ENCODE measurements at regions not wholly inside any gene's neighbourhood (a gene's known extent, or its start where the extent isn't known, plus 50 kb on each side); places are given as distances from the start of the nearest gene placed in this dataset.

DNA sequence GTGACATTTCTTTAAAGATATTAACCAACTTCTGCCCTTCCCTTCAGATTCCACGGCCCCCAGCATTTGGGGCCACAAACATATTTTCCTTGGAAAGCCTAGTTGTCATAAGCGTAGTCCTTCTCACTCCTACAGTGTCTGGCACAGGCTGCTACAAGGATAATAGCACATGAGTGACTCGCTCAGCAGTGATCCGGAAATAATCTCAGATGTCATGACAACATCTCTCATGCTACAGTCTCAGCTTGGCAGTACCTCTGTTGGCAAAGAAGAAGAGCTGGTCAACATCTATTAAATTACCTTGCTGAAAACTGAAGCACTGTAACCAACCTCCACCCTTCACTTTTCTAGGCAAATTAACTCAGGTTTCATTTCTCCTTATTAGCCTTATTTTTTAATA, 351.7 kb downstream of the RAD51AP2 start:
- CTCF ChIA-PET = no interaction called here
- Histone ChIP-seq H3K27ac (ENCODE audit: low read length) (no peak overlapping the region), H3K9me3 (ENCODE audit: control insufficient read depth, insufficient read depth, low read depth, low read length) (no peaks in the 10 kb centered on the region), H3K4me1 (ENCODE audit: control insufficient read depth, insufficient read depth, low read length) (no peaks in the 10 kb centered on the region), H3K27me3 (ENCODE audit: control insufficient read depth, insufficient read depth, low read length) (no peaks in the 10 kb centered on the region), H3K4me3 (ENCODE audit: low read depth in 2 of 2, low read length in 2 of 2) (no peak overlapping the region), H3K36me3 (ENCODE audit: control insufficient read depth, insufficient read depth, low read length) (no peaks in the 10 kb centered on the region)
- in situ Hi-C loops (cut with HindIII; ENCODE audit: low pct_unique_long_range_greater_than_20kb, low sequenced_read_pairs) = no loop called here
- TF ChIP-seq, protein P1, sequence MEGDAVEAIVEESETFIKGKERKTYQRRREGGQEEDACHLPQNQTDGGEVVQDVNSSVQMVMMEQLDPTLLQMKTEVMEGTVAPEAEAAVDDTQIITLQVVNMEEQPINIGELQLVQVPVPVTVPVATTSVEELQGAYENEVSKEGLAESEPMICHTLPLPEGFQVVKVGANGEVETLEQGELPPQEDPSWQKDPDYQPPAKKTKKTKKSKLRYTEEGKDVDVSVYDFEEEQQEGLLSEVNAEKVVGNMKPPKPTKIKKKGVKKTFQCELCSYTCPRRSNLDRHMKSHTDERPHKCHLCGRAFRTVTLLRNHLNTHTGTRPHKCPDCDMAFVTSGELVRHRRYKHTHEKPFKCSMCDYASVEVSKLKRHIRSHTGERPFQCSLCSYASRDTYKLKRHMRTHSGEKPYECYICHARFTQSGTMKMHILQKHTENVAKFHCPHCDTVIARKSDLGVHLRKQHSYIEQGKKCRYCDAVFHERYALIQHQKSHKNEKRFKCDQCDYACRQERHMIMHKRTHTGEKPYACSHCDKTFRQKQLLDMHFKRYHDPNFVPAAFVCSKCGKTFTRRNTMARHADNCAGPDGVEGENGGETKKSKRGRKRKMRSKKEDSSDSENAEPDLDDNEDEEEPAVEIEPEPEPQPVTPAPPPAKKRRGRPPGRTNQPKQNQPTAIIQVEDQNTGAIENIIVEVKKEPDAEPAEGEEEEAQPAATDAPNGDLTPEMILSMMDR (IDR thresholded peaks at IDR 0.05) = no peak
- TF ChIP-seq, protein P2, sequence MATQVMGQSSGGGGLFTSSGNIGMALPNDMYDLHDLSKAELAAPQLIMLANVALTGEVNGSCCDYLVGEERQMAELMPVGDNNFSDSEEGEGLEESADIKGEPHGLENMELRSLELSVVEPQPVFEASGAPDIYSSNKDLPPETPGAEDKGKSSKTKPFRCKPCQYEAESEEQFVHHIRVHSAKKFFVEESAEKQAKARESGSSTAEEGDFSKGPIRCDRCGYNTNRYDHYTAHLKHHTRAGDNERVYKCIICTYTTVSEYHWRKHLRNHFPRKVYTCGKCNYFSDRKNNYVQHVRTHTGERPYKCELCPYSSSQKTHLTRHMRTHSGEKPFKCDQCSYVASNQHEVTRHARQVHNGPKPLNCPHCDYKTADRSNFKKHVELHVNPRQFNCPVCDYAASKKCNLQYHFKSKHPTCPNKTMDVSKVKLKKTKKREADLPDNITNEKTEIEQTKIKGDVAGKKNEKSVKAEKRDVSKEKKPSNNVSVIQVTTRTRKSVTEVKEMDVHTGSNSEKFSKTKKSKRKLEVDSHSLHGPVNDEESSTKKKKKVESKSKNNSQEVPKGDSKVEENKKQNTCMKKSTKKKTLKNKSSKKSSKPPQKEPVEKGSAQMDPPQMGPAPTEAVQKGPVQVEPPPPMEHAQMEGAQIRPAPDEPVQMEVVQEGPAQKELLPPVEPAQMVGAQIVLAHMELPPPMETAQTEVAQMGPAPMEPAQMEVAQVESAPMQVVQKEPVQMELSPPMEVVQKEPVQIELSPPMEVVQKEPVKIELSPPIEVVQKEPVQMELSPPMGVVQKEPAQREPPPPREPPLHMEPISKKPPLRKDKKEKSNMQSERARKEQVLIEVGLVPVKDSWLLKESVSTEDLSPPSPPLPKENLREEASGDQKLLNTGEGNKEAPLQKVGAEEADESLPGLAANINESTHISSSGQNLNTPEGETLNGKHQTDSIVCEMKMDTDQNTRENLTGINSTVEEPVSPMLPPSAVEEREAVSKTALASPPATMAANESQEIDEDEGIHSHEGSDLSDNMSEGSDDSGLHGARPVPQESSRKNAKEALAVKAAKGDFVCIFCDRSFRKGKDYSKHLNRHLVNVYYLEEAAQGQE (IDR thresholded peaks at IDR 0.05; ENCODE audit: insufficient read depth in 1 of 2, low read depth in 2 of 2, low read length in 1 of 2) = no peak
- TF ChIP-seq SIN3A (IDR thresholded peaks at IDR 0.05; ENCODE audit: borderline replicate concordance, insufficient read depth, low read depth, low read length) = no peak
- TF ChIP-seq TCF7L2 (IDR thresholded peaks at IDR 0.05; ENCODE audit: low read depth, low read length) = no peak
- no peak for TF ChIP-seq POLR2AphosphoS5 (IDR thresholded peaks at IDR 0.05; ENCODE audit: low read depth, low read length)
- ATAC-seq = no peak
- intact Hi-C loops (cut with micrococcal nuclease; ENCODE audit: unreplicated experiment) = no loop called here
- BruUV-seq (replicated peaks) = no TSS peak
- POLR2A ChIA-PET = no interaction called here
- DNase-seq (ENCODE audit: low read depth, low spot score) = no peak

DNA sequence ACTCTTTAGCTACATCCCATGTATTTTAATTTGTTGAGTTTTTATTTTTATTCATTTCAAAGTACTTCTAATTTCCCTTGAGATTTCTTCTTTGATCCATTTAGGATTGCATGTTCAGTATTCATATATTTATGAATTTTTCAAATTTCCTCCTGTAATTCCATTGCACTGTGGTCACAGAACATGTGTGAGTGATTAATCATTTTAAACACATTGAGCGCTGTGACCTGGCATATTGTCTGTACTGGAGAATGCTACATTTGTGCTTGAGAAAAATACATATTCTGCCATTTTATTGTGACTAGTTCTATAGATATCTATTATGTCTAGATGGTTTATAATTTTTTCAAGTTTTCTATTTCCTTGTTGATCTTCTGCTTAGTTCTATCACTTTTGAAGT, 353.7 kb downstream of the RAD51AP2 start:
- Histone ChIP-seq H3K27ac (ENCODE audit: low read length) (no peak overlapping the region), H3K4me3 (ENCODE audit: low read depth in 2 of 2, low read length in 2 of 2) (no peak overlapping the region), H3K36me3 (ENCODE audit: control insufficient read depth, insufficient read depth, low read length) (no peaks in the 10 kb centered on the region), H3K4me1 (ENCODE audit: control insufficient read depth, insufficient read depth, low read length) (no peaks in the 10 kb centered on the region), H3K9me3 (ENCODE audit: control insufficient read depth, insufficient read depth, low read depth, low read length) (no peaks in the 10 kb centered on the region), H3K27me3 (ENCODE audit: control insufficient read depth, insufficient read depth, low read length) (no peaks in the 10 kb centered on the region)
- ChIA-PET POLR2A (no interaction called here), CTCF (interaction anchor here (0.6 kb wide), 1 partner anchor 489 kb away, joined by 3 read pairs; no protein-coding TSS in a partner anchor)
- TF ChIP-seq TCF7L2 (IDR thresholded peaks at IDR 0.05; ENCODE audit: low read depth, low read length) (no peak), SIN3A (IDR thresholded peaks at IDR 0.05; ENCODE audit: borderline replicate concordance, insufficient read depth, low read depth, low read length) (no peak), POLR2AphosphoS5 (IDR thresholded peaks at IDR 0.05; ENCODE audit: low read depth, low read length) (no peak)
- TF ChIP-seq, protein P2 (IDR thresholded peaks at IDR 0.05; ENCODE audit: insufficient read depth in 1 of 2, low read depth in 2 of 2, low read length in 1 of 2) = no peak
- TF ChIP-seq, protein P1 (IDR thresholded peaks at IDR 0.05) = no peak
- in situ Hi-C loops (cut with HindIII; ENCODE audit: low pct_unique_long_range_greater_than_20kb, low sequenced_read_pairs) (no loop called here), intact Hi-C loops (cut with micrococcal nuclease; ENCODE audit: unreplicated experiment) (no loop called here)
- no TSS peak for BruUV-seq (replicated peaks)
- no peak for ATAC-seq
- DNase-seq (ENCODE audit: low read depth, low spot score) = no peak

All from Panc1 (cell line).